ENCODE measurements at regions not wholly inside any gene's neighbourhood (a gene's known extent, or its start where the extent isn't known, plus 50 kb on each side); places are given as distances from the start of the nearest gene placed in this dataset.
"Not testable (repeated sequence)": the region's sequence is repeated elsewhere in the genome, so short reads cannot be mapped to it uniquely, and the experiment has no call there.

- no peak overlapping the region for H3K4me3 Mint-ChIP-seq (ENCODE audit: unreplicated experiment)
- no peaks in the 10 kb centered on the region for H3K36me3 Mint-ChIP-seq (ENCODE audit: insufficient read depth, unreplicated experiment)
- intact Hi-C loops (cut with micrococcal nuclease), result no loop called here
- ChIA-PET CTCF (no interaction called here), POLR2A (no interaction called here)
- BruUV-seq (replicated peaks), result no TSS peak
- peaks cover 22% of the 10 kb centered on the region for H3K9me3 Mint-ChIP-seq (ENCODE audit: unreplicated experiment)
- no peak for TF ChIP-seq CTCF (IDR thresholded peaks at IDR 0.05; ENCODE audit: unreplicated experiment)
- no peak for DNase-seq (ENCODE audit: unreplicated experiment)
- H3K4me1 Mint-ChIP-seq (ENCODE audit: insufficient read depth, unreplicated experiment), result no peaks in the 10 kb centered on the region
- no peak overlapping the region for H3K27ac Mint-ChIP-seq (ENCODE audit: low read depth, unreplicated experiment)
- no peaks in the 10 kb centered on the region for H3K27me3 Mint-ChIP-seq (ENCODE audit: insufficient read depth, unreplicated experiment)
Measured at GRCh38 chrX:155751131-155751530, 130.0 kb upstream of the VAMP7 start.

GRCh38 chrX:155747520-155747919, 133.6 kb upstream of the VAMP7 start:
- ChIA-PET POLR2A (no interaction called here), CTCF (no interaction called here)

GRCh38 chrX:155745792-155746191, 133.0 kb upstream of the TMLHE start:
- CTCF ChIA-PET, result no interaction called here
- H3K27ac Mint-ChIP-seq (ENCODE audit: low read depth, unreplicated experiment), result no peak overlapping the region
- peaks cover 32% of the 10 kb centered on the region for H3K9me3 Mint-ChIP-seq (ENCODE audit: unreplicated experiment)
- POLR2A ChIA-PET, result no interaction called here
- BruUV-seq (replicated peaks), result no TSS peak
- peak; percentile 71 for DNase-seq (ENCODE audit: unreplicated experiment)
- H3K27me3 Mint-ChIP-seq (ENCODE audit: insufficient read depth, unreplicated experiment), result no peaks in the 10 kb centered on the region
- no peak overlapping the region for H3K4me3 Mint-ChIP-seq (ENCODE audit: unreplicated experiment)
- TF ChIP-seq CTCF (IDR thresholded peaks at IDR 0.05; ENCODE audit: unreplicated experiment), result no peak
- H3K36me3 Mint-ChIP-seq (ENCODE audit: insufficient read depth, unreplicated experiment), result no peaks in the 10 kb centered on the region
- no peaks in the 10 kb centered on the region for H3K4me1 Mint-ChIP-seq (ENCODE audit: insufficient read depth, unreplicated experiment)
- intact Hi-C loops (cut with micrococcal nuclease), result no loop called here

More at GRCh38 chrX:155747520-155747919, 133.6 kb upstream of the VAMP7 start:
- H3K4me1 Mint-ChIP-seq (ENCODE audit: insufficient read depth, unreplicated experiment), result no peaks in the 10 kb centered on the region
- TF ChIP-seq CTCF (IDR thresholded peaks at IDR 0.05; ENCODE audit: unreplicated experiment), result no peak
- no peak overlapping the region for H3K4me3 Mint-ChIP-seq (ENCODE audit: unreplicated experiment)
- no TSS peak for BruUV-seq (replicated peaks)
- H3K36me3 Mint-ChIP-seq (ENCODE audit: insufficient read depth, unreplicated experiment), result no peaks in the 10 kb centered on the region
- peak; percentile 72 for DNase-seq (ENCODE audit: unreplicated experiment)
- intact Hi-C loops (cut with micrococcal nuclease), result no loop called here
- H3K9me3 Mint-ChIP-seq (ENCODE audit: unreplicated experiment), result peaks cover 27% of the 10 kb centered on the region
- no peak overlapping the region for H3K27ac Mint-ChIP-seq (ENCODE audit: low read depth, unreplicated experiment)
- no peaks in the 10 kb centered on the region for H3K27me3 Mint-ChIP-seq (ENCODE audit: insufficient read depth, unreplicated experiment)

- no peak for DNase-seq (ENCODE audit: unreplicated experiment)
- TF ChIP-seq CTCF (IDR thresholded peaks at IDR 0.05; ENCODE audit: unreplicated experiment), result no peak
- BruUV-seq (replicated peaks), result no TSS peak
- no peaks in the 10 kb centered on the region for H3K36me3 Mint-ChIP-seq (ENCODE audit: insufficient read depth, unreplicated experiment)
- intact Hi-C loops (cut with micrococcal nuclease), result no loop called here
- POLR2A ChIA-PET, result no interaction called here
- H3K4me3 Mint-ChIP-seq (ENCODE audit: unreplicated experiment), result no peak overlapping the region
- H3K27me3 Mint-ChIP-seq (ENCODE audit: insufficient read depth, unreplicated experiment), result no peaks in the 10 kb centered on the region
- no peak overlapping the region for H3K27ac Mint-ChIP-seq (ENCODE audit: low read depth, unreplicated experiment)
- CTCF ChIA-PET, result no interaction called here
- H3K4me1 Mint-ChIP-seq (ENCODE audit: insufficient read depth, unreplicated experiment), result no peaks in the 10 kb centered on the region
- H3K9me3 Mint-ChIP-seq (ENCODE audit: unreplicated experiment), result peaks cover 21% of the 10 kb centered on the region
Measured at GRCh38 chrX:155744534-155744933, 131.8 kb upstream of the TMLHE start.

GRCh38 chrX:155728335-155728734, 115.6 kb upstream of the TMLHE start:
- POLR2A ChIA-PET; H3K4me3 Mint-ChIP-seq (ENCODE audit: unreplicated experiment); CTCF ChIA-PET; H3K27ac Mint-ChIP-seq (ENCODE audit: low read depth, unreplicated experiment); H3K4me1 Mint-ChIP-seq (ENCODE audit: insufficient read depth, unreplicated experiment); H3K36me3 Mint-ChIP-seq (ENCODE audit: insufficient read depth, unreplicated experiment); intact Hi-C loops (cut with micrococcal nuclease); BruUV-seq (replicated peaks); DNase-seq (ENCODE audit: unreplicated experiment); H3K27me3 Mint-ChIP-seq (ENCODE audit: insufficient read depth, unreplicated experiment): not testable (repeated sequence)
- peaks cover 19% of the 10 kb centered on the region for H3K9me3 Mint-ChIP-seq (ENCODE audit: unreplicated experiment)
